HPDE6-E6E7 (cell line): ENCODE measurements at regions not wholly inside any gene's neighbourhood (a gene's known extent, or its start where the extent isn't known, plus 50 kb on each side); places are given as distances from the start of the nearest gene placed in this dataset.

Experiments
- DNase-seq: peaks from one replicate; pipeline ENCODE4 v3.0.0; 2011; ENCODE audit warnings: missing footprints; ENCODE audit errors: extremely low spot score

DNA sequence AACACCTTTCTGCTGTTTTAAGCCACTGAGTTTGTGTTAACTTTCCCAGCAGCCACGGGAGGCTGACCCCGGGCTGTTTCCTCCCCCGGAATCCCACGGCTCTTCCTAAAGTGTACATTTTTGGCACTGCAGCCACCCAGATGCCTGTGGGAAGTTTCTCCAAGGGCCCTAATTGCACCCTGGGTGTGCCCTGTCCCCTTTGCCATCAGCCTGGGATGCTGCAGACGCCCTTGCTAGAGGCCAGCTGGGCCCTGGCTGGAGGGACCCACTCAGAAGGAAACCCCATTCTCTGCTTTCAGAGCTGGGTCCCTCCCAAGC, 883.3 kb downstream of the BRD1 start:
- DNase-seq: no peak

DNA sequence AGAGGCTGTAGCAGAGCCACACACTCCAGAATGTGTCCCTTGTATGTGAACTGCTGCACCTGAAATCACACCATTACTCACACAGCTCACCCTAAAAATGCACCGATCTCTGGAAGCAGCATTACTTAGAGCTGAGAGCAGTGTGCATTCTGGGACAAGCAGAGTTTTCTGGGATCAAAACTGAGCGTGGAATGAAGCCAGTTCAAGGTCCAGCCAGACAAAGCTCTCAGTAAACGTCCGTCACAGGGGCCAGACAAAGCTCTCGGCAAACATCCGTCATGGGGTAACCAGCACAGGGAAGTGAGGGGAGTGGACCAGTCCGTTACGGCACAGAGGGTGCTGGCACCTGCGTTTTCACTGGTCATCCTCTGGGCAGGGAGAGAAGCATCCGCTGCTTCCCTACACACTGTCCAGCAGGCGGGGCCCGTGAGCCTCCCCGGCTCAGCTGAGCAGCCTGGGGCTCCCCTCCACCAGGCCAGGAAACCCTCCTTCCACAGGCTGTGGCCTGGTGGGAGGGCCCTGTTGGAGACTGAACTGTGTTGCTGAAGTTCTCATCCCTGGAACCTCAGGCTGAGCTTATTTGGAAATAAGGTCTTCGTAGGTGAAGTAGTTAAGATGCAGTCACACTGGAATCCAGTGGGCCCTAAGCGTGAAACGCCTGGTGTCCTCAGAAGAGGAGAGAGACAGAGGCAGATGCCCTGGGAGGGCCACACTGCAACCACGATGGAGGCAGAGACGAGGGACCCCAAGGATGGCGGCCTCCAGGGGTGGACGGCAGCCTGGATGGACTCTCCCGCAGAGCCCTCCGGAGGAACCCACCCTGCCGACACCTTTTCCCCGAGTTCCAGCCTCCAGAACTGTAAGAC, 883.9 kb downstream of the BRD1 start:
- no peak for DNase-seq

DNA sequence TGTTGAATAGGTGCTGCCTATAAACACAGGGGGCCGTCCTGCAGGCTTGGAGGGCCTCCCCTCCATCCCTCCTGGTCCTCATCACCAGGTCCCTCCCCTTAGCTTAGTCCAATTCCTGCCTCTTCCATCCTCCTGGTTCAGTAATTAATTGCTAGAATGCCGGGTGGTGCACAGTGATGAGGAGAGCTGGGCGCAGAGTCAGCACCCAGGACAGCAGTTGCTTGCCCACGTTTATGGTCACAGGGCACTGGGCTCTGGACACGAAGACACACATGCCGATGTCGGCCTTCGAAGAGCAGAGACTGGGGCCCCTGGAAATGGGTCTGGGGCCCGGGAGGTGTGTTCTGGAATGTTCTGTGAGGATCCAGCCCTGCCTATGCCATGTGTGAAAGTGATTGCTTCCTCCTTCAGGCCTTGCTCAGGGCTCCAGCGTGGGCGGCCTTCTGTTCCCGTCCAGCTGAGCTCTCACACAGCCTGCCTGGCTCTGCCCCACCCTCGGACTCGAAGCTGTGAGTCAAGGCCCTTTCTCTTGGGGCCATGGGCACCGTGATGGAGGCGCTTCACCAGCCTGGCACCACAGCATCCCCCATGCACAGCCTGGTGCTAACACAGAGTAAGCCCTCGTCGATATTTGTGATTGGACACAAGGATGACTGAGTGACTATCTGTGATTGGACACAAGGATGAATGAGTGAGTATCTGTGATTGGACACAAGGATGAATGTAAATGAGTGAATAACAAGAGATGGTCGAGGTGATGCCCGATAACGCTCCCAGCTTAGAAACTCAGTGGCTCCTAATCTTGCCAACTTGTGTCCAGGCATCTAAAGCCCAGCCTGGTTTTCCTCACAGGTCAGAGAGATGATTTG, 884.7 kb downstream of the BRD1 start:
- no peak for DNase-seq

DNA sequence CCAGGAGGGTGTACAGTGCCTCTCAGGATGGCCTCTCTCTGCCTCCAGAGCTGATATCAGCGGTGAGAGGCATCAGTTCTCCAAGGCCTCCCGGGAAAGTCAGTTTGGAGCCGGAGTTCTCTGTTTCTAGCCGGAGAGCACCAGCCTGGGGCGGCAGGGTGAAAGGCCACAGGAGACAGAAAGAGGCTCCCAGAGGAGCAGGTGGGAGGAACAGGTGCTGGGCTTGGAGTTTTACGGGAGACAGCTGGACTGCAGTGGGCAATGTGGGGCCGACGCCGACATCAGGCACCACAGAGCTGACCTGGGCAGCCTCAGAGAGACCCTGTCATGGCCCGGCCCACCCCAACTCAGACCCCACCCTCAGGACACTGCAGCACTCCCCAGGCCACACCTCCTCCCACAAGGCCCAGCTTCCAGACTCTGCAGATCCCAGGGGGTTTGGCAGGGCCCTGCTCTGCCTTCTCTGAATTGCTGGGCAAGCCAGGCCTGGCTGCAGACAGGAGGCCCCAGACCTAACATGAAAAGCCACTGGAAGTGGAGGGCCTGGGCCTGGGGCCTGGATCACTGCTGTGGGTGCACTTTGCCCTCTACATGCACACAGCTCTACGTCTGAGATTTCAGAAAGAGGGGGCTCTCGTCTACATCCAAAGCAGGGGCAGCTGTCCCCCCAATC, 885.6 kb downstream of the BRD1 start:
- no peak for DNase-seq

DNA sequence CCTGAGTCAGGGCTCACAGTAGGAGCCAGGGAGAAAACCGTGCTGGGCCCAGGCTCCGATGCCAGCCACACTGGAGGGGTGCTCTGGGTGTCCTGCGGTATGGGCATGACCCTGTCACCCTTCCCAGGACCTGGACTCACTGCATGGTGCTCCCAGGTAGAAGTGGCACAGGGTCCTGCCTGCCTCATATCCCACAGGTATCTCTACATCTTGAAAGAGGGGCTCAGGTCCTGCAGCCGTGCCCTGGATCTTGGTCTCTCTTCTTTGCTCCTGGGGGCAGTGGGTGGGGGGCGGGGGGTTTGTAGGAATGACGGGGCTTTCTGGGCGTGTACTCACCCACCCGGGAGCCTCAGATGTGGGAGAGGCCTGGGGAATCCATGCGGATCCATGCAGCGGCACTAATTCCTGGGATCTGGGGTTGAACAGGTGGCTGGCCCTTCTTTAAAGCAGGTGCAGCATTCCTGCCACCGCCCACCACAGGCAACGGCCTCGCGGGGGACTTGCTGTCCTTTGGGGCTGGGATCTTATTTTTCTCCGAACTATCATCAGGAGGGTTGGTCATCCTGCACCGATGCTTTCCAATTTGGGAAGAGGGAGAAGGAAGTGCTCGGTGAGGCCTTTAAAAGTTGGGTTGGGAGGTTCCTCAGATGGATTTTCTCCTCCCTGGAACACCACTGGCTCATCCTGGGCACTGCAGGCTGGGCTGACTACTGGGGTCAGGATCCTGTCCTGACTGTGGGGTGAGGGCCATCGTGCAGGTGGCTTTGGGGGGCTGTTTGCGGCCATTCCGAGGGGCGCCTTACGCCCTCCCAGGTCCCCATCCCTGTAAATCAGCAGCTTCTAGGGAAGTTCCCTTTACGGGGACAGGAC, 886.4 kb downstream of the BRD1 start:
- no peak for DNase-seq

DNA sequence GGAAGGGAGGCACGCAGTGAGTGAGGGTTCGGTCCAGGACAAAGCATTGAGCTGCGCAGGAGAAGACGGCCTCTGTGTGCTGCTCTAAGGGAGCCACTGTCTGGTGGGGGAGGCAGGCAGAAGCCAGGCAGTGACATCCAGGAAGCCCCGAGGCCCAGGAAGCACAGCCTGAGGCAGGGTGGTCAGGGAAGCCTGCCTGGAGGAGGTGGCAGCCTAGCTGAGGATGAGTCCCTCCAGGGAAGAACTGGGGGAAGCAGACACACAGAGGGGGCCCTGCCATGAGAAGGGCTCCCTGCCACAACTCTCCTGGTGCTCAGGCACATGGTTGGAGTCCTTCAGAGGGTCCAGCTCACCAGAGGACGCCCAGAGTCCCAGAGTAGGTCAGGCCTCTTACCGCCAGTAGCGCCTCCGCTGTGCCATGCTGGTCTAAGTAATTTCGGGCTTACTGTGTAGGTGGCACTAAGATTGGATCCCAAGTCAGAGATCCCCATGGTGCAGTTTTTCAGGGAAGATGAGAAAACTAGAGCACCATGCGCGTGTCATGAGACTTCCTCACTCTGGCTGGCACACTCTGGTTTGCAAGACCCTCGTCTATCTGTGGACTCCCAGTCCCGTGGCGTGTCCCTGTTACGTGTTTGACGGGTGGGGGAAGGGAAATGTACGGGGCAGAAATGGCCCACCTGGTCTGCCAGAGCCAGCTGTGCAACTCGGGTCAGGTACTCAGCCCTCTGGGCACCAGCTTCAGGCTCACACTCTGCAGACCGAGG, 887.2 kb downstream of the BRD1 start:
- DNase-seq: no peak

DNA sequence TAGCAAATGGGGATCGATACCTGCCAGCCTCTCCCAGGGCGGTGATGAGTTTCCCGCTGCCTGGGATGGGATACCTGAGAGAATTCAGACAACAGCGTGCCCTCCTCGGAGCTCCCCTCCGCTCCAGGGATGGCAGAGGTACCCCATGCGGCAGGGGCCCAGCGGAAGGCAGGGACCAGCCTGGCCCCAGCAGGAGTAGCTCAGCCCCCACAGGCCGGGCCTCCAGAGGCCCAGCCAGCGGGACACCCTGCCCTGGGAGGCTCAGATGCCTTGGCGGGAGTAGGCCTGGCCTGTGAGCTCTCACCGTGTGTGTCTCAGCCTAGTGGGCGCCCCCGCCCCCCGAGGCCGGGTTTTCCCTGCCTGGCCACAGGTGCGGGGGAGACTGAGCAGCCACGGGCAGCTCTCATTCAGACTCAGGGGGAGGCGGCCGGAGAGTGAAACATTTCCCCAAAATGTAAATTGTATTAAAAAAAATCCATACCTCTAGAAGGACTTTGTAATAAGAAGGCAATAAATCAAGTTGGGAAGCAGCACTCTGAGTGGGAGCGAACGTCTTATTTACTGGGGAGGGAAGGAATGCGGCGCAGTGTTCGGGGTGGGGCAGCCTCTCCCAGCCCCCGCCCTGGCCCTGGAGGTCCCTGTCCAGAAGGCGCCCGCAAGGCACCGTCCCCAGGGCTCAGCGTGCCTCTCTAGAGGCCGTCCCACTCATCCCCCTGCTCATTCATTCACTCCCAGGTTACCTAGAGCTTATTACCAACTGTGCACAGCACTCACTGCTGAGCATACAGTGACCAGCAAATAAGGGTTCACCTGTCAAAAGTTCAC, 888.0 kb downstream of the BRD1 start:
- DNase-seq: no peak

DNA sequence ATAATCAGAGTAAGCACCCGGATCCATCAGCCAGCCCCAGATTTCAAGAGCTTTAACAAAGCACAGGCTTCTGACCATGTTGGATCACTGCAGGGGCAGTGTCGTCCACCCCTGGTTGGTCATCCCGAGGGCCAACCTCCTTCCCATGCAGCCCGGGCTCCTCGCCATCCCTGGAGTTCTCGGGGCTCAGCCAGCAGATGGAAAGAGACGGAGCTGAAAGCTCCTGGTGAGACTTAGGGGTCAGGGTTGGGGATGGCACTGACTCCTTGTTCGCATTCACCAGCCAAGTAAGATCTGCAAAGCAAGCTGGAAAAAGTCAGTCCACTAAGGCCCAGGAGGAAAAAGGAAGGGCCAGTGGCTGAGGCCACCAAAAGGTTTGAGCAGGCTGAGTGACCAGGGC, 888.9 kb downstream of the BRD1 start:
- no peak for DNase-seq

DNA sequence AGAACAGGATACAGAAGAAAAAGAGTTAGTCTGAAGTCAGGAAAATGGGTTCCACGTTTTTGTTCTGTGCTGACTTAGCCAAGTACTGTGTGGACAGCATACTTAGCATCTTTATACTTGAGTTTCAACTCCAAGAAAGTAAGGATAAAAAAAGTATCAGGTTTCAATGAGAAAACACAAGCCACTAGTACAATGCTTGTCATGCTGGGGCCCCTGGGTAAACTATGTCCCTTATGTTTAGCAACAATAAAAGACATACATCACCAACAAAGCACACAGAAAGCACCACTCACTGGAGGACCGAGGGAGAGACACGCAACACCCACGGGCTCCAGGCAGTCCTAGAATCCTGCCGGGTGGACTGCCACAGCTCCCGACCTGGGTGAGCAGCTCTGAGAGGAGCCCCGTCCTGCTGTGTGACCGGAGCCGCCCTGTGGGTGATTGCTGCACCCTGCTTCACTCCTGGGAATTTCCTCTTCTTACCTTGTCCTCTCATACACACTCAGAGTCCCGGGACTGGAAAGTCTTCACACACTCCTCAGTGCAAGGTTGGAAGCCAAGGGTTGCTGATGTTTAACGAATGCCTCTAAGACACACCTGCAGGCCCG, 890.5 kb downstream of the BRD1 start:
- DNase-seq: no peak

DNA sequence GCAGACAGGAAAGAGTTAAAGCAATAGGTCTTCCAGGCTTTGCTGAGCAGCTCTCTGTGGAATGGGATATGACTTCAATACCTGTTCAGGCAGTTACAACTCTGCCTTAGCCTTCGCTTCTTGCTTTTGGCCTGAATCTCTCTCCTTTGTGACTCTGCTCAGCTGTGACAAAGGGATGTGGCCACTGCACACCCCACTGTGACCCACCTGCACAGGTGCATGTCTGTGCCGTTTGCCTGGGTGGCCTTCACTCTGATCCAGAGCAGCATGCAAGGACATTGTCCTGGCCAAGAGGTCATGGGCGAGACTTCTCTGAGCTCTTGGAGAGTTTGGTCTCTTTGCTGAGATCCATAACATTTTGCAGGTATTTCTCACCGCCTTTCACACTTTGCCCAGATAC, 891.3 kb downstream of the BRD1 start:
- DNase-seq: no peak

DNA sequence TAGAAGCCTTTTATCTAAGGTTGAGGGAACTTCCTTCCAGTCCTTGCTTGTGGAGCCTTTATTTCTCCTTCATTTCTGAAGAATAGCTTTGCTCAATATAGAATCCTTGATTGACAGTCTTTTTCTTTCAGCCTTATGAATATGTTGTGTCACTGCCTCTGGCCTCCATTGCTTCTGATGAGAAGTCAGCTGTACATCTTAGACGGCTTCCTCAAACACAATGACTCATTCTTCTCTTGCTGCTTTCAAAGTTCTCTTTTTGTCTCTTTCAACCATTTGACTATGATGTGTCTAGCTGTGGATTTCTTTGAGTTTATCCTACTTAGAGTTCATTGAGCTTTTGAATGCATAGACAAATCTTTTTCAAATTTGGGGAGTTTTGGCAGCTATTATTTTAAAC, 893.2 kb downstream of the BRD1 start:
- DNase-seq: no peak

DNA sequence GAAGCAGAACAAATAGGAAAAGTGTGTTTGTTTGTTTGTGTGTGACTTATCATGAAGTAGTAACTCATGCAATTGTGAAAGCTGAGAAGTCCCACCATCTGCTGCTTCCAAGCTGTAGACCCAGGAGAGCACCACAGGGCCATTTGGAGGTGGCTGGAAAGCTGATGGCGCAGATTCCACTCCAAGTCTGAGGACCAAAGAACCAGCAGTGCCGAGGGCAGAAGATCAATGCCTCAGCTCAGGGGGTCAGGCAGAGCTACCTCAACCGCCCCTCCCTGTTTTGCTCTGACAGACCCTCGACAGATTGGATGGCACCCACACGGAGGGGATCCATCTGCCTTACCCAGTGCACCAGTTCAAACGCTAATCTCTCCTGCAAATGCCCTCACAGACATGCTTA, 896.2 kb downstream of the BRD1 start:
- DNase-seq: no peak

DNA sequence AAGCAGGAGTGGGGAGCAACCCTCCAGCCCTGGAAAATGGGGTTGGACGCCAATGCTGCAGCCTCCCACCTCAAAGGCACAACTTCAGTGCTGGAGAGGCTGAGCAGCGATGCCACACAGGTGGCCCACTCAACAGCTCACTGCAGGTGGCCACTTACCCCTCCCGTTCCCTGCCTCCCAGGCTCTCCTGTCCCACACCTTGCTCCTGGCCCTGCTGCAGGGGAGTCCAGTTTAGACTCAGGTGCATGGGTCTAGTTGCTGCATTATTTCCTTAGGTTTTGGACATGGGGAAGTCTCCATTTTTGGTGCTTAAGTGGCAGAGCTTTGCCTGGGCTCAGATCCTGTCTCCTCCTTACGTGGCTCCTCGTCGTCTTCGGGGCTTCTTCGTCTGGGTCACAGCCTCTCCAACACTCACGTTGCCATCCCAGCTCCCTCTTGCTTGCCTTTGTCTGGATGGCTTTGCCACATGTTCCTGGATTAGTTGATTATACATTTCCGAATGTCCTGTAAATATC, 898.3 kb downstream of the BRD1 start:
- DNase-seq: no peak

DNA sequence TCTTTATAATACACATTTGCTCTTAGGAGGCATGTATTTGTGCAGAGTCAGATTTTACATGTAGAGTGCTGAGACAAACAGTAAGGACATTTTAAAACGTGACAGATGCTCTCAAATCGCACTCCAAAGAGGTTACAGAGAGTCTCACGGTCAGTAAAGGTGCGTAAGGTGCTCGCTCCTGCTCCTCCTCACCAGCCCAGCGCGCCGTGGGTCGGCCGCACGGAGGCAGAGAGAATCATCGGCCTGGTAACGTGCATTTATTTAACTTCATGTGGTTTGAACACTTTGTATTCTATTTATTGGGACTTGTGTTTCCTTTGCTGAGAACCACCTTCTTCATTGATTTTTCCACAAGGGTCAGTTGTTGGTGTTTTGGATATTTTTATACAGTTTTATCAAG, 900.1 kb downstream of the BRD1 start:
- DNase-seq: no peak

DNA sequence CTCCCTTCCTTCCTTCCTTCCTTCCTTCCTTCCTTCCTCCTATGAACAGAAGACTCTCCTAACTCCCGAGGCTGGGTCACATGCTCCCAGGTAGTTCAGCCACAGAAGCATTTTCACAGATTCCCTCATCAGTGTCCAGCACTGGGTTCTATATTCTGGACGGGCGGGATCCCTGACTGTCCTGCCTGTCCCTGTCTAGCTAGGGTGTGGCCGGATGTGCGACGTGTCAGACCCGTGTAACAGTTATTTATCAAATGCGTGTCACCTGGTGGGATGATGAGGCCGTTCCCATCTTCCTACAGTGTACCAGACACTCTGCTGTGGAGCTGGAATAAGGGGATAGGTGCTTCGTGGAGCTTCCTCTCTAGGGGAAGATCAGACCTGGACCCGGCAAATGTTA, 901.0 kb downstream of the BRD1 start:
- no peak for DNase-seq

DNA sequence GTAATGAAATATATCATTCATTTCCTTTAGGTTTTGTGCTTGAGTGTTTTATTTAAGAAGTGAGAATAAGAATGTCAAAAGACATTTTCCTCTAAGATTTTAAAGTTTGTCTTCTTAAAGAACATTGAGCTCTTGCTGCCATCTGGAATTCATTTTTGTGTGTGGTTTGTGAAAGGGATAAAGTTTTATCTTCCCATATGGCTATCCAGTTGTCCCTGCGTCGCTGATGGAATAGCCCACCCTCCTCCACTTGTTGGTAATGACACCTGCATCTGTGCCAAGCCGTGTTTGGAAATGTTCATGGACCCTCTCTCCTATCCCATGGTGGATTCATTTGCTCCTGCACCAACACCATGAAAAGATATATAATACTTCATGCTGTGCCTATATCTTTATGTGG, 901.5 kb downstream of the BRD1 start:
- DNase-seq: no peak

DNA sequence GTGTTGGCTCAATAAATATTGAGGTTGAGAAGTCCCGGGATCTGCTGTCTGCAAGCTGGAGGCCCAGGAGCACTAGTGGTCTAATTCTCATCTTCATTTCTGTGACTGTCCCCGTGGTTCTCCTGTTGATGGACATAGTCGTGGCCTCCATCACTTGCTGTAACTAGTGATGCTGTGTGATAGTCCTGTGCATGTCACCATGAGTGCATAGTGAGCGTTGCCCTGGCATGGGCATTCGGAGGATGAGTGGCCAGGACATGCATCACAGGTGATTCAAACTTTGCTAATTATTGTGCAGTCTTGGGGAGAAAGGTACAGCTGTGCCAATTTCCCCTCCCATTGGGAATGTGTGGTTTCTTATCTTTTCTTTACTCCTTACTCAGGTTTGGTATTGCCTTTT, 902.2 kb downstream of the BRD1 start:
- no peak for DNase-seq

DNA sequence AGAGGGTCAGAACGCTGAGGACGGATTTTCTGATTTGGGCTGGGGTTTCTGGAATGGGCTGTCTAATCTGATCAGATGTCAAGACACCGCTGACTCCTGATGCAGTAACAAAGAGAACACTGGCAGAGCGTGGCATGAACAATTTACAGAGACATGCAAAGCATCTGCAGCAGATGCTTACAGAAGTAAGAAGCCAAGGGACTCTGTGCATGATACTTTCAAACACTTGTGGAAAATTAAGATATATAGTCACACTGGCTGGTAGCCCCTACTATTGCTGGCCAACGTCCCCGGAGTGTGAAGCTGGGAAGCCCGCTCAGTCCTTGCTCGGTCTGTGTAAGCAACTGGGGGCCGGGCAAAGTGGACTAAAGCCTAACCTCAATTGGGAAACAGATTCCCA, 903.7 kb downstream of the BRD1 start:
- no peak for DNase-seq

DNA sequence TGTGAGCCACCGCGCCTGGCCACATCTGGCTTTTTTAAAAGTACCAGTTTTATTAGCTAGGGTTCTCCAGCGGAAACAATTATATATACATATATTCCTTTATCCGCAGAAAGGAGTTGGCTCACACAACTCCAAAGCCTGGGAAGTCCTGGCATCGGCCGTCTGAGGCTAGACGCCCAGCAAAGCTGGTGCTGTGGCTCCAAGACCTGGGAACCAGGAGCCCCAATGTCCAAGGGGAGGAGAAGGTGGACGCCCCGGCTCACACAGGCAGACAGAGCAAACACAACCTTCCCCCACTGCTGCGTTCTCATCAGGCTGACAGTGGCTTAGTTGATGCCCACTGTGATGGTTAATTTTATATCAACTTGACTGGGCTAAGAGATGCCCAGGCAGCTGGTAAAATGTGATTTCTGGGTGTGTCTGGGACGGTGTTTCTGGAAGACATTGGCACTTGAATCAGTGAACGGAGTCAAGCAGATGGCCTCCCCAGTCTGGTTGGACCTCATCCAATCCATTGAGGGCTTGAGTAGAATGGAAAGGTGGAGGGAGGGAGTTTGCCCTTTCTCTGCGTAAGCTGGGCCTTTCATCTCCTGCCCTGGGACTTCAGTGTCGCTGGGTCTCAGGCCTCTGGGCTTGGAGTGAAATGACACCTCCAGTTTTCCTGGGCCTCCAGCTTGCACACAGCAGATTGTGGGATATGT, 904.4 kb downstream of the BRD1 start:
- no peak for DNase-seq
